ENCODE measurements at regions not wholly inside any gene's neighbourhood (a gene's known extent, or its start where the extent isn't known, plus 50 kb on each side); places are given as distances from the start of the nearest gene placed in this dataset.

GRCh38 chr4:43089730-43090129, 197.2 kb downstream of the GRXCR1 start:
- no peaks in the 10 kb centered on the region for H3K36me3 ChIP-seq (ENCODE audit: control insufficient read depth in 1 of 2, insufficient read depth in 2 of 2, low read length in 1 of 2)
- 2 to 4% methylated on average over 2 of the region's 2 CpGs for WGBS, 2 donors
- H3K4me3 ChIP-seq (ENCODE audit: low read length in 2 of 2): peak overlapping the region; percentile 21 to 80
- no peaks in the 10 kb centered on the region for H3K9me3 ChIP-seq (ENCODE audit: control insufficient read depth, low read length)
- DNase-seq (peak; percentile 54 to 82), ATAC-seq (ENCODE audit: low FRiP score) (peak; percentile 87)
- no peaks in the 10 kb centered on the region for H3K27me3 ChIP-seq (ENCODE audit: control insufficient read depth in 1 of 2, insufficient read depth in 2 of 2, low read length in 1 of 2)
- intact Hi-C loops (cut with DNase I): no loop called here
- peaks cover 0 to 4% of the 10 kb centered on the region in 2 donors for H3K4me1 ChIP-seq (ENCODE audit: control insufficient read depth in 1 of 2, insufficient read depth in 2 of 2, low read length in 2 of 2)
- H3K27ac ChIP-seq (ENCODE audit: low read depth in 1 of 2, low read length in 2 of 2): peak overlapping the region; percentile 71 to 83

GRCh38 chr4:43103048-43103447, 210.5 kb downstream of the GRXCR1 start:
- Histone ChIP-seq H3K4me1 (ENCODE audit: control insufficient read depth in 1 of 2, insufficient read depth in 2 of 2, low read length in 2 of 2) (no peaks in the 10 kb centered on the region), H3K4me3 (ENCODE audit: low read length in 2 of 2) (no peak overlapping the region), H3K27me3 (ENCODE audit: control insufficient read depth in 1 of 2, insufficient read depth in 2 of 2, low read length in 1 of 2) (no peaks in the 10 kb centered on the region), H3K36me3 (ENCODE audit: control insufficient read depth in 1 of 2, insufficient read depth in 2 of 2, low read length in 1 of 2) (no peaks in the 10 kb centered on the region), H3K9me3 (ENCODE audit: control insufficient read depth, low read length) (no peaks in the 10 kb centered on the region), H3K27ac (ENCODE audit: low read depth in 1 of 2, low read length in 2 of 2) (no peak overlapping the region)
- no peak for DNase-seq
- intact Hi-C loops (cut with DNase I): loop anchor here in 1 of 2 donors (5.0 kb wide), 1 partner anchor 104 kb away; no protein-coding TSS in a partner anchor
- WGBS, 2 donors: 8 to 24% methylated on average over 2 of the region's 2 CpGs
- no peak for ATAC-seq (ENCODE audit: low FRiP score)

- Histone ChIP-seq H3K4me3 (ENCODE audit: low read length in 2 of 2) (no peak overlapping the region), H3K36me3 (ENCODE audit: control insufficient read depth in 1 of 2, insufficient read depth in 2 of 2, low read length in 1 of 2) (no peaks in the 10 kb centered on the region), H3K4me1 (ENCODE audit: control insufficient read depth in 1 of 2, insufficient read depth in 2 of 2, low read length in 2 of 2) (no peaks in the 10 kb centered on the region), H3K9me3 (ENCODE audit: control insufficient read depth, low read length) (no peaks in the 10 kb centered on the region), H3K27ac (ENCODE audit: low read depth in 1 of 2, low read length in 2 of 2) (no peak overlapping the region), H3K27me3 (ENCODE audit: control insufficient read depth in 1 of 2, insufficient read depth in 2 of 2, low read length in 1 of 2) (no peaks in the 10 kb centered on the region)
- 45 to 91% methylated on average over 1 of the region's 1 CpG for WGBS, 2 donors
- DNase-seq: no peak
- no peak for ATAC-seq (ENCODE audit: low FRiP score)
- intact Hi-C loops (cut with DNase I): loop anchor here in 1 of 2 donors (10.0 kb wide), 1 partner anchor 117 kb away; no protein-coding TSS in a partner anchor
Observed at GRCh38 chr4:43112139-43112538, 219.6 kb downstream of the GRXCR1 start.

- no peaks in the 10 kb centered on the region for H3K27me3 ChIP-seq (ENCODE audit: control insufficient read depth in 1 of 2, insufficient read depth in 2 of 2, low read length in 1 of 2)
- WGBS, 2 donors: 61 to 66% methylated on average over 3 of the region's 3 CpGs
- H3K4me3 ChIP-seq (ENCODE audit: low read length in 2 of 2): no peak overlapping the region
- no peak overlapping the region for H3K27ac ChIP-seq (ENCODE audit: low read depth in 1 of 2, low read length in 2 of 2)
- no peaks in the 10 kb centered on the region for H3K36me3 ChIP-seq (ENCODE audit: control insufficient read depth in 1 of 2, insufficient read depth in 2 of 2, low read length in 1 of 2)
- peak; percentile 36 for ATAC-seq (ENCODE audit: low FRiP score)
- intact Hi-C loops (cut with DNase I): loop anchor here in 1 of 2 donors (10.0 kb wide), 1 partner anchor 118 kb away; no protein-coding TSS in a partner anchor
- DNase-seq: no peak
- H3K9me3 ChIP-seq (ENCODE audit: control insufficient read depth, low read length): no peaks in the 10 kb centered on the region
- no peaks in the 10 kb centered on the region for H3K4me1 ChIP-seq (ENCODE audit: control insufficient read depth in 1 of 2, insufficient read depth in 2 of 2, low read length in 2 of 2)
Observed at GRCh38 chr4:43113196-43113595, 220.7 kb downstream of the GRXCR1 start.

GRCh38 chr4:43126595-43126994, 234.1 kb downstream of the GRXCR1 start:
- no peak overlapping the region for H3K27ac ChIP-seq (ENCODE audit: low read depth in 1 of 2, low read length in 2 of 2)
- no peak for ATAC-seq (ENCODE audit: low FRiP score)
- H3K4me1 ChIP-seq (ENCODE audit: control insufficient read depth in 1 of 2, insufficient read depth in 2 of 2, low read length in 2 of 2): no peaks in the 10 kb centered on the region
- no peaks in the 10 kb centered on the region for H3K36me3 ChIP-seq (ENCODE audit: control insufficient read depth in 1 of 2, insufficient read depth in 2 of 2, low read length in 1 of 2)
- no peaks in the 10 kb centered on the region for H3K27me3 ChIP-seq (ENCODE audit: control insufficient read depth in 1 of 2, insufficient read depth in 2 of 2, low read length in 1 of 2)
- no peaks in the 10 kb centered on the region for H3K9me3 ChIP-seq (ENCODE audit: control insufficient read depth, low read length)
- DNase-seq: no peak
- no peak overlapping the region for H3K4me3 ChIP-seq (ENCODE audit: low read length in 2 of 2)
- intact Hi-C loops (cut with DNase I): loop anchor here in 1 of 2 donors (10.0 kb wide), 1 partner anchor 132 kb away; no protein-coding TSS in a partner anchor

GRCh38 chr4:43130228-43131021, 237.9 kb downstream of the GRXCR1 start:
- DNase-seq (no peak), ATAC-seq (ENCODE audit: low FRiP score) (no peak)
- H3K4me3 ChIP-seq (ENCODE audit: low read length in 2 of 2): no peak overlapping the region
- no peaks in the 10 kb centered on the region for H3K9me3 ChIP-seq (ENCODE audit: control insufficient read depth, low read length)
- H3K36me3 ChIP-seq (ENCODE audit: control insufficient read depth in 1 of 2, insufficient read depth in 2 of 2, low read length in 1 of 2): no peaks in the 10 kb centered on the region
- no peaks in the 10 kb centered on the region for H3K4me1 ChIP-seq (ENCODE audit: control insufficient read depth in 1 of 2, insufficient read depth in 2 of 2, low read length in 2 of 2)
- no peaks in the 10 kb centered on the region for H3K27me3 ChIP-seq (ENCODE audit: control insufficient read depth in 1 of 2, insufficient read depth in 2 of 2, low read length in 1 of 2)
- 89% methylated on average over 11 of the region's 11 CpGs for WGBS, 2 donors
- H3K27ac ChIP-seq (ENCODE audit: low read depth in 1 of 2, low read length in 2 of 2): no peak overlapping the region
- intact Hi-C loops (cut with DNase I): loop anchor here in 1 of 2 donors (10.0 kb wide), 1 partner anchor 324 kb away; no protein-coding TSS in a partner anchor

GRCh38 chr4:43132010-43132582, 239.6 kb downstream of the GRXCR1 start:
- ATAC-seq (ENCODE audit: low FRiP score): peak; percentile 68
- WGBS, 2 donors: 30 to 32% methylated on average over 11 of the region's 11 CpGs
- H3K27ac ChIP-seq (ENCODE audit: low read depth in 1 of 2, low read length in 2 of 2): no peak overlapping the region
- H3K9me3 ChIP-seq (ENCODE audit: control insufficient read depth, low read length): peaks cover 2% of the 10 kb centered on the region
- no peaks in the 10 kb centered on the region for H3K36me3 ChIP-seq (ENCODE audit: control insufficient read depth in 1 of 2, insufficient read depth in 2 of 2, low read length in 1 of 2)
- H3K4me3 ChIP-seq (ENCODE audit: low read length in 2 of 2): no peak overlapping the region
- peak; percentile 62 to 86 for DNase-seq
- H3K4me1 ChIP-seq (ENCODE audit: control insufficient read depth in 1 of 2, insufficient read depth in 2 of 2, low read length in 2 of 2): no peaks in the 10 kb centered on the region
- H3K27me3 ChIP-seq (ENCODE audit: control insufficient read depth in 1 of 2, insufficient read depth in 2 of 2, low read length in 1 of 2): no peaks in the 10 kb centered on the region
- intact Hi-C loops (cut with DNase I): loop anchor here in 1 of 2 donors (10.0 kb wide), 1 partner anchor 323 kb away; no protein-coding TSS in a partner anchor

- intact Hi-C loops (cut with DNase I): loop anchor here in 1 of 2 donors (10.0 kb wide), 1 partner anchor 321 kb away; no protein-coding TSS in a partner anchor
- 73 to 84% methylated on average over 6 of the region's 6 CpGs for WGBS, 2 donors
- H3K4me1 ChIP-seq (ENCODE audit: control insufficient read depth in 1 of 2, insufficient read depth in 2 of 2, low read length in 2 of 2): no peaks in the 10 kb centered on the region
Observed at GRCh38 chr4:43133566-43133965, 241.1 kb downstream of the GRXCR1 start.

More at GRCh38 chr4:43133566-43133965, 241.1 kb downstream of the GRXCR1 start:
- H3K36me3 ChIP-seq (ENCODE audit: control insufficient read depth in 1 of 2, insufficient read depth in 2 of 2, low read length in 1 of 2): no peaks in the 10 kb centered on the region
- H3K4me3 ChIP-seq (ENCODE audit: low read length in 2 of 2): no peak overlapping the region
- DNase-seq (no peak), ATAC-seq (ENCODE audit: low FRiP score) (no peak)
- H3K9me3 ChIP-seq (ENCODE audit: control insufficient read depth, low read length): peaks cover 2% of the 10 kb centered on the region
- no peaks in the 10 kb centered on the region for H3K27me3 ChIP-seq (ENCODE audit: control insufficient read depth in 1 of 2, insufficient read depth in 2 of 2, low read length in 1 of 2)
- no peak overlapping the region for H3K27ac ChIP-seq (ENCODE audit: low read depth in 1 of 2, low read length in 2 of 2)

Measured in aorta (tissue), 5 donors.